AG09309 (cell line): ENCODE measurements at regions not wholly inside any gene's neighbourhood (a gene's known extent, or its start where the extent isn't known, plus 50 kb on each side); places are given as distances from the start of the nearest gene placed in this dataset.
"Not testable (repeated sequence)": the region's sequence is repeated elsewhere in the genome, so short reads cannot be mapped to it uniquely, and the experiment has no call there.

Source experiments
- DNase-seq: peaks from one replicate; pipeline ENCODE4 v3.0.0-alpha.2; 2010; ENCODE audit warnings: low read depth
- H3K4me3 ChIP-seq: 2 replicates; pipeline ENCODE4 v1.5.1; 2011; ENCODE audit warnings: mild to moderate bottlenecking, low read depth, low read length, moderate library complexity; ENCODE audit not compliant: control insufficient read depth
- CTCF ChIP-seq: IDR thresholded peaks from 2 replicates; pipeline ENCODE4 v1.5.1; 2011; ENCODE audit warnings: mild to moderate bottlenecking, low read depth, low read length, inconsistent platforms; ENCODE audit not compliant: insufficient read depth, control insufficient read depth; ENCODE audit errors: missing control alignments

DNA sequence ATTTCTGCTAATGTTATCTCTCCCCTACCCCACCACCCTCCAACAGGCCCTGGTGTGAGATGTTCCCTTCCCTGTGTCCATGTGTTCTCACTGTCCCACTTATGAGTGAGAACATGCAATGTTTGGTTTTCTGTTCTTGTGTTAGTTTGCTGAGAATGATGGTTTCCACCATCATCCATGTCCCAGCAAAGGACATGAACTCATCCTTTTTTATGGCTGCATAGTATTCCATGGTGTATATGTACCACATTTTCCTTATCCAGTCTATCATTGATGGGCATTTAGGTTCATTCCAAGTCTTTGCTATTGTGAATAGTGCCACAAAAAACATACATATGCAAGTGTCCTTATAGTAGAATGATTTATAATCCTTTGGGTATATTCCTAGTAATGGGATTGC, 104.5 kb downstream of the ZNF33B start:
- DNase-seq: not testable (repeated sequence)

GRCh38 chr10:42532996-42533395, 105.4 kb downstream of the ZNF33B start:
- no peak for DNase-seq
- TF ChIP-seq CTCF: no peak
- no peak overlapping the region for H3K4me3 ChIP-seq

More for the DNA sequence above, 104.5 kb downstream of the ZNF33B start:
- not testable (repeated sequence) for H3K4me3 ChIP-seq

- TF ChIP-seq CTCF: no peak
- H3K4me3 ChIP-seq: no peak overlapping the region
- no peak for DNase-seq
Observed at GRCh38 chr10:42523098-42523497, 115.3 kb downstream of the ZNF33B start.

GRCh38 chr10:42519761-42520460, 118.5 kb downstream of the ZNF33B start:
- TF ChIP-seq CTCF: no peak
- DNase-seq: no peak
- H3K4me3 ChIP-seq: no peak overlapping the region

- no peak for DNase-seq
- H3K4me3 ChIP-seq: no peak overlapping the region
- TF ChIP-seq CTCF: no peak
Observed at GRCh38 chr10:42519079-42519478, 119.3 kb downstream of the ZNF33B start.

DNA sequence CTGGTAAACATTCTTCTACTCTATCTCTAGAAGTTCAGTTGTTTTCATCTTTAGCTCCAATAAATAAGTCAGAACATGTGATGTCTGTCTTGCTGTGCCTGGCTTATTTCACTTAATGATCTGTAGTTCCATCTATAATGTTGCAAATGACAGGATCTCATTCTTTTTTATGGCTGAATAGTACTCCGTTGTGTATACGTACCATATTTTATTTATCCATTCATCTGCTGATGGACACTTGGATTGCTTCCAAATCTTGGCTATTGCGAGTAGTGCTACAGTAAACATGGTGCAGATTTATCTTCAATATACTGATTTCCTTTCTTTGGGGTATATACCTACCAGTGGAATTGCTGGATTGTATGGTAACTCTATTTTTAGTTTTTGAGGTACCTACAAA, 124.4 kb downstream of the ZNF33B start:
- H3K4me3 ChIP-seq: no peak overlapping the region
- no peak for DNase-seq
- TF ChIP-seq CTCF: no peak

DNA sequence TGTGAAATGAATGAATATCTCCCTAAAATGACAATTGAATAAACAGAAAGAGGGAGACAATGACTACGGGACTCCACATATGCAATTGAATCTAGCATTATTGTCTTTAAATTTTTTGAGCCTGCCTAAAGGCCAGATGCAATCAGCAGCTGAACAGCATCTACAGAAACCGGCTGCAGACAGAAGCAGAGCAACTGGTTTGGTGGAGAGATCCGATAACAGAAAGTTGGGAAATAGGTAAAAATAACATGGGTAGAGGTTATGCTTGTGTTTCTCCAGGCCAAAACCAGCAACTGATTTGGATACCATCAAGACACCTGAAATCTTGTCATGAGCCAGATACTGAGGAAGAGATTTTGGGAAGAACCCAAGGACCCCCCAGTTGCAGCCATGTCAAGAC, 146.6 kb downstream of the ZNF33B start:
- H3K4me3 ChIP-seq: no peak overlapping the region
- no peak for TF ChIP-seq CTCF
- no peak for DNase-seq
